Neuronal stem cell (in vitro differentiated cells): ENCODE measurements at regions not wholly inside any gene's neighbourhood (a gene's known extent, or its start where the extent isn't known, plus 50 kb on each side); places are given as distances from the start of the nearest gene placed in this dataset.

ENCODE experiments used
- DNase-seq: peaks from one replicate; pipeline ENCODE4 v3.0.0-alpha.2; 2013; ENCODE audit warnings: low spot score
- H2AFZ ChIP-seq: one replicate; pipeline ENCODE4 v1.6.1; 2013; ENCODE audit warnings: mild to moderate bottlenecking, low read length, inconsistent platforms
- H2AK5ac ChIP-seq: 2 replicates; pipeline ENCODE4 v1.6.1; 2013; ENCODE audit warnings: low read depth, mild to moderate bottlenecking, inconsistent platforms, low read length, moderate library complexity, mixed read lengths
- H2BK120ac ChIP-seq: 2 replicates; pipeline ENCODE4 v1.6.1; 2013; ENCODE audit warnings: low read depth, mild to moderate bottlenecking, inconsistent platforms, low read length, moderate library complexity, mixed read lengths
- H2BK12ac ChIP-seq: one replicate; pipeline ENCODE4 v1.6.1; 2013; ENCODE audit warnings: low read length, inconsistent platforms
- H2BK15ac ChIP-seq: 2 replicates; pipeline ENCODE4 v1.6.1; 2013; ENCODE audit warnings: mild to moderate bottlenecking, low read length, inconsistent platforms, mixed read lengths
- H2BK5ac ChIP-seq: one replicate; pipeline ENCODE4 v1.6.1; 2013; ENCODE audit warnings: inconsistent platforms, mild to moderate bottlenecking, low read length, moderate library complexity
- H3K14ac ChIP-seq: one replicate; pipeline ENCODE4 v1.6.1; 2013; ENCODE audit warnings: low read length, inconsistent platforms
- H3K18ac ChIP-seq: 2 replicates; pipeline ENCODE4 v1.6.1; 2013; ENCODE audit warnings: low read length, inconsistent platforms
- H3K23ac ChIP-seq: 2 replicates; pipeline ENCODE4 v1.6.1; 2013; ENCODE audit warnings: low read depth, mild to moderate bottlenecking, mixed read lengths, low read length, inconsistent platforms; ENCODE audit not compliant: poor library complexity
- H3K27ac ChIP-seq: replicated peaks from 3 replicates; pipeline ENCODE4 v1.5.1; 2013; ENCODE audit warnings: low read length, inconsistent platforms
- H3K27me3 ChIP-seq, 3 experiments: 2 replicates each; pipeline ENCODE4 v1.6.1; 2013; ENCODE audit warnings: low read length in 3 of 3, mild to moderate bottlenecking in 2 of 3, inconsistent platforms in 1 of 3, low read depth in 1 of 3, mixed read lengths in 1 of 3, moderate library complexity in 1 of 3; ENCODE audit not compliant: control insufficient read depth in 3 of 3, insufficient read depth in 3 of 3
- H3K36me3 ChIP-seq, 2 donors: replicated peaks in 1 of 2; 2 replicates each; pipeline ENCODE4 v1.6.1; 2013; ENCODE audit warnings: low read length in 2 of 2; ENCODE audit not compliant: control insufficient read depth in 2 of 2, insufficient read depth in 2 of 2
- H3K4ac ChIP-seq: 2 replicates; pipeline ENCODE4 v1.6.1; 2013; ENCODE audit warnings: inconsistent platforms, mild to moderate bottlenecking, low read length, moderate library complexity
- H3K4me1 ChIP-seq, 2 donors: 1 replicate in 1 of 2; 2 replicates in 1 of 2; pipeline ENCODE4 v1.6.1; 2013; ENCODE audit warnings: low read length in 2 of 2, low read depth in 1 of 2; ENCODE audit not compliant: control insufficient read depth in 2 of 2, insufficient read depth in 1 of 2
- H3K4me2 ChIP-seq: one replicate; pipeline ENCODE4 v1.6.1; 2013; ENCODE audit warnings: mild to moderate bottlenecking, low read length, inconsistent platforms; ENCODE audit not compliant: insufficient read depth, poor library complexity, severe bottlenecking
- H3K4me3 ChIP-seq, 2 donors: 2 replicates each; pipeline ENCODE4 v1.5.1; 2013; ENCODE audit warnings: low read length in 2 of 2, mild to moderate bottlenecking in 2 of 2, inconsistent platforms in 1 of 2, moderate library complexity in 1 of 2
- H3K79me1 ChIP-seq: one replicate; pipeline ENCODE4 v1.6.1; 2013; ENCODE audit warnings: low read depth, mild to moderate bottlenecking, inconsistent platforms, low read length, moderate library complexity
- H3K9ac ChIP-seq: one replicate; pipeline ENCODE4 v1.6.1; 2013; ENCODE audit warnings: mild to moderate bottlenecking, low read depth, low read length, inconsistent platforms; ENCODE audit not compliant: poor library complexity
- H3K9me3 ChIP-seq, 2 donors: replicated peaks in 1 of 2; 2 replicates each; pipeline versions ENCODE3 to v1.6.1; 2013; ENCODE audit warnings: low read length in 2 of 2, mild to moderate bottlenecking in 2 of 2, inconsistent platforms in 1 of 2, low read depth in 1 of 2, mixed read lengths in 1 of 2, moderate library complexity in 1 of 2; ENCODE audit not compliant: control insufficient read depth in 2 of 2, insufficient read depth in 1 of 2
- H4K8ac ChIP-seq: one replicate; pipeline ENCODE4 v1.6.1; 2013; ENCODE audit warnings: low read depth, mild to moderate bottlenecking, inconsistent platforms, low read length, moderate library complexity
- H4K91ac ChIP-seq: one replicate; pipeline ENCODE4 v1.6.1; 2013; ENCODE audit warnings: low read length, low read depth, mild to moderate bottlenecking, inconsistent platforms; ENCODE audit not compliant: poor library complexity
- WGBS, 2 donors: extraction: QIAGEN DNeasy Blood & Tissue Kit; methylation state at CpG; one replicate each; pipeline ENCODE4 v1.1.7; 2013; ENCODE audit warnings: missing lambda C conversion rate in 2 of 2, mixed read lengths in 1 of 2; ENCODE audit not compliant: insufficient read length in 2 of 2, insufficient replicate concordance in 1 of 2; ENCODE audit errors: extremely low coverage in 2 of 2; 5-methylcytosine and 5-hydroxymethylcytosine counted together

GRCh38 chr12:115101520-115101919 lies 417.5 kb upstream of the TBX3 start:
- Histone ChIP-seq H3K4me3 (no peak overlapping the region), H4K8ac (no peak overlapping the region), H4K91ac (no peak overlapping the region), H3K23ac (no peak overlapping the region), H3K27me3 (no peaks in the 10 kb centered on the region), H2BK15ac (no peak overlapping the region), H3K27ac (no peak overlapping the region), H2AFZ (no peak overlapping the region), H3K9me3 (no peaks in the 10 kb centered on the region), H3K4ac (no peak overlapping the region), H2BK12ac (no peak overlapping the region), H2BK120ac (no peak overlapping the region), H3K36me3 (no peaks in the 10 kb centered on the region), H3K14ac (no peak overlapping the region), H3K79me1 (no peaks in the 10 kb centered on the region), H3K9ac (no peak overlapping the region), H3K4me2 (no peak overlapping the region), H3K4me1 (peaks cover 0 to 2% of the 10 kb centered on the region in 2 donors), H2BK5ac (no peak overlapping the region), H2AK5ac (no peak overlapping the region), H3K18ac (no peak overlapping the region)
- WGBS, 2 donors, result no CpG with 5 or more reads among the region's 1 CpG
- no peak for DNase-seq

- Histone ChIP-seq H2BK15ac (no peak overlapping the region), H3K14ac (no peak overlapping the region), H4K91ac (no peak overlapping the region), H3K4ac (no peak overlapping the region), H3K4me2 (no peak overlapping the region), H3K23ac (no peak overlapping the region), H2BK12ac (no peak overlapping the region), H3K27me3 (no peaks in the 10 kb centered on the region), H2BK120ac (no peak overlapping the region), H3K4me1 (no peaks in the 10 kb centered on the region), H2AK5ac (no peak overlapping the region), H2AFZ (no peak overlapping the region), H3K79me1 (no peaks in the 10 kb centered on the region), H3K9ac (no peak overlapping the region), H3K4me3 (no peak overlapping the region), H3K18ac (no peak overlapping the region), H3K36me3 (no peaks in the 10 kb centered on the region), H4K8ac (no peak overlapping the region), H3K9me3 (no peaks in the 10 kb centered on the region), H2BK5ac (no peak overlapping the region), H3K27ac (no peak overlapping the region)
- no peak for DNase-seq
- WGBS, 2 donors, result no CpG with 5 or more reads among the region's 5 CpGs
Observed at GRCh38 chr12:115097416-115097815, 413.4 kb upstream of the TBX3 start.

- H3K27me3 ChIP-seq, result no peaks in the 10 kb centered on the region
- no peak overlapping the region for H3K23ac ChIP-seq
- H3K14ac ChIP-seq, result no peak overlapping the region
- DNase-seq, result no peak
- H3K9ac ChIP-seq, result no peak overlapping the region
- no peak overlapping the region for H3K4me2 ChIP-seq
- H4K91ac ChIP-seq, result no peak overlapping the region
- H2AK5ac ChIP-seq, result no peak overlapping the region
- no peaks in the 10 kb centered on the region for H3K36me3 ChIP-seq
- no peak overlapping the region for H2BK120ac ChIP-seq
- no peaks in the 10 kb centered on the region for H3K4me1 ChIP-seq
- no peak overlapping the region for H2BK15ac ChIP-seq
- H3K27ac ChIP-seq, result no peak overlapping the region
- H3K4me3 ChIP-seq, result no peak overlapping the region
- H3K79me1 ChIP-seq, result no peaks in the 10 kb centered on the region
- H3K18ac ChIP-seq, result no peak overlapping the region
- H3K4ac ChIP-seq, result no peak overlapping the region
- H4K8ac ChIP-seq, result no peak overlapping the region
- WGBS, 2 donors, result no CpG with 5 or more reads among the region's 2 CpGs
- no peak overlapping the region for H2AFZ ChIP-seq
- H2BK5ac ChIP-seq, result no peak overlapping the region
- no peak overlapping the region for H2BK12ac ChIP-seq
- H3K9me3 ChIP-seq, result no peaks in the 10 kb centered on the region
Observed at GRCh38 chr12:115096588-115097397, 412.8 kb upstream of the TBX3 start.

- Histone ChIP-seq H4K8ac (no peak overlapping the region), H3K27ac (no peak overlapping the region), H3K9ac (no peak overlapping the region), H2AFZ (no peak overlapping the region), H2BK120ac (no peak overlapping the region), H2BK5ac (no peak overlapping the region), H2BK15ac (no peak overlapping the region), H4K91ac (no peak overlapping the region), H3K79me1 (no peaks in the 10 kb centered on the region), H3K9me3 (no peaks in the 10 kb centered on the region), H3K23ac (no peak overlapping the region), H3K36me3 (no peaks in the 10 kb centered on the region), H2AK5ac (no peak overlapping the region), H3K4me2 (no peak overlapping the region), H3K4me1 (no peaks in the 10 kb centered on the region), H3K4me3 (no peak overlapping the region), H2BK12ac (no peak overlapping the region), H3K27me3 (no peaks in the 10 kb centered on the region), H3K4ac (no peak overlapping the region), H3K14ac (no peak overlapping the region), H3K18ac (no peak overlapping the region)
- no CpG with 5 or more reads among the region's 10 CpGs for WGBS, 2 donors
- DNase-seq, result no peak
Observed at GRCh38 chr12:115095073-115095748, 411.2 kb upstream of the TBX3 start.
